ENCODE measurements at regions not wholly inside any gene's neighbourhood (a gene's known extent, or its start where the extent isn't known, plus 50 kb on each side); places are given as distances from the start of the nearest gene placed in this dataset.

- no peaks in the 10 kb centered on the region for H4K20me1 ChIP-seq (replicated peaks; ENCODE audit: control insufficient read depth, extremely low read depth, insufficient read depth, low read length)
- H3K79me2 ChIP-seq (ENCODE audit: control insufficient read depth, insufficient read depth, low read length): no peaks in the 10 kb centered on the region
- no peak for FAIRE-seq
- dilution Hi-C loops (cut with MboI; ENCODE audit: extremely low pct_ligation_motif_present, low sequenced_read_pairs): no loop called here
- H3K4me3 ChIP-seq (replicated peaks in 1 of 3; ENCODE audit: insufficient read depth in 1 of 3, low read depth in 1 of 3, low read length in 3 of 3): no peak overlapping the region
- no peak for DNase-seq (ENCODE audit: low read depth, low spot score)
- no peaks in the 10 kb centered on the region for H3K9me1 ChIP-seq (replicated peaks; ENCODE audit: control insufficient read depth, extremely low read depth, insufficient read depth, low read length)
- H3K9me3 ChIP-seq (replicated peaks; ENCODE audit: control insufficient read depth, insufficient read depth, low read length): peaks cover 3% of the 10 kb centered on the region
- POLR2A ChIA-PET: no interaction called here
- CTCF ChIA-PET: no interaction called here
- H3K36me3 ChIP-seq (ENCODE audit: control insufficient read depth in 2 of 2, extremely low read depth in 1 of 2, insufficient read depth in 2 of 2, low read length in 2 of 2): no peaks in the 10 kb centered on the region
- H3K27ac ChIP-seq (ENCODE audit: insufficient read depth, low read depth, low read length): no peak overlapping the region
- H3K4me1 ChIP-seq (ENCODE audit: control insufficient read depth, extremely low read depth, insufficient read depth, low read length): no peaks in the 10 kb centered on the region
- H3K9ac ChIP-seq (replicated peaks; ENCODE audit: extremely low read depth, insufficient read depth, low read length): no peak overlapping the region
- no peaks in the 10 kb centered on the region for H3K27me3 ChIP-seq (ENCODE audit: control insufficient read depth in 2 of 2, insufficient read depth in 2 of 2, low read length in 2 of 2)
- intact Hi-C loops (cut with micrococcal nuclease): no loop called here
- no TSS peak for BruUV-seq (replicated peaks)
- TF ChIP-seq CTCF (IDR thresholded peaks at IDR 0.05; ENCODE audit: extremely low read depth in 1 of 2, insufficient read depth in 1 of 2, low read depth in 1 of 2, low read length in 2 of 2) (no peak), POLR2AphosphoS5 (IDR thresholded peaks at IDR 0.05; ENCODE audit: insufficient read depth, low read depth, low read length) (no peak), FOS (IDR thresholded peaks at IDR 0.05; ENCODE audit: borderline replicate concordance, insufficient read depth, low read length) (no peak), MAX (IDR thresholded peaks at IDR 0.05; ENCODE audit: insufficient read depth, insufficient read length) (no peak), GATA2 (IDR thresholded peaks at IDR 0.05; ENCODE audit: insufficient read depth, insufficient read length, low read depth, low read length) (no peak), JUN (IDR thresholded peaks at IDR 0.05; ENCODE audit: borderline replicate concordance, insufficient read depth, insufficient read length, low read depth) (no peak), MYC (IDR thresholded peaks at IDR 0.05; ENCODE audit: low read depth, low read length) (no peak), EZH2 (IDR thresholded peaks at IDR 0.05; ENCODE audit: borderline replicate concordance, low read depth, low read length, severe bottlenecking) (no peak), POLR2A (IDR thresholded peaks at IDR 0.05; ENCODE audit: low read depth, low read length) (no peak)
- H3K4me2 ChIP-seq (ENCODE audit: insufficient read depth, low read length): no peak overlapping the region
- no peak overlapping the region for H2AFZ ChIP-seq (ENCODE audit: low read depth, low read length)
Observed at GRCh38 chr6:67345946-67346345, 1289.1 kb upstream of the ADGRB3 start.

All from endothelial cell of umbilical vein (primary cell).